HG03060 (cell line): ENCODE measurements at regions not wholly inside any gene's neighbourhood (a gene's known extent, or its start where the extent isn't known, plus 50 kb on each side); places are given as distances from the start of the nearest gene placed in this dataset.
"Not testable (repeated sequence)": the region's sequence is repeated elsewhere in the genome, so short reads cannot be mapped to it uniquely, and the experiment has no call there.

ENCODE experiments used
- ATAC-seq: cut with Tn5 transposase; IDR thresholded peaks from one replicate; pipeline ENCODE4 v1.9.1; 2021; ENCODE audit warnings: low read depth, moderate number of reproducible peaks; ENCODE audit not compliant: unreplicated experiment

DNA sequence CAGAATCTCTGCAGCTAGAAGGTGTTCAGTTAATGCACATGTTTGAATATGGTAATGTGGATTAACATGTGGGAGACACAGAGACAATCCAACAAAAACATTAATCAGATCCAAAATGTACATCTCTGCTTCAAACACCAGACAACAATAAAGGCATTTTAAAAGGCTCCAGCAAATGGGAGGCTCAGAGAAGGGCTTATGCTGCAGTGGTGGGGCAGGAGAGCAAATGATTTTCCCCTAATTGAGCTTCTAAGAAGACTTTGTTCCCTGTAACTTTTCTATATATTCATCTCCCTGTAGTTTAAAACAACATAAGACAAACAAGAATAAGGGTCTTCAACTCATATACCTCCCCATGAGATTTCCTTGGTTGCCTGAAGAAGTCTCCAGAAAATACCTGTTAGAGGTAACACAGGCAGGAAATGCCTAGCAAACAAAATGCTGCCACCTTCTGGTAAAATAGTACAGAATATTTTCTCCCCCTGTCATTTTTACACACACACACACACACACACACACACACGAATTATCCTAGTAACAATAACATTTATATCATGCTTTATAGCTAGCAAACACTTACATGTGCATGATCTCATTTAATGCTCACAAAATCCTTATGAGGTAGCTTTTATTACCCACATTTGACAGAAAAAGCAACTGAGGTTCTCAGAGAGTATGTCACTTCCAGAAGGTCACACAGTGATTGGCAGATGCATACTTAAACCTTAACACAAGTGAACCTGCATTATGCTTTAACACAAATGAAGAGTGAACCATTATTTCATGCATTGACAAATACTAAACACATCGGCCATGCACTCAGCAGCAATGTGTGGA lies 123.4 kb upstream of the MB21D2 start:
- no peak for ATAC-seq

DNA sequence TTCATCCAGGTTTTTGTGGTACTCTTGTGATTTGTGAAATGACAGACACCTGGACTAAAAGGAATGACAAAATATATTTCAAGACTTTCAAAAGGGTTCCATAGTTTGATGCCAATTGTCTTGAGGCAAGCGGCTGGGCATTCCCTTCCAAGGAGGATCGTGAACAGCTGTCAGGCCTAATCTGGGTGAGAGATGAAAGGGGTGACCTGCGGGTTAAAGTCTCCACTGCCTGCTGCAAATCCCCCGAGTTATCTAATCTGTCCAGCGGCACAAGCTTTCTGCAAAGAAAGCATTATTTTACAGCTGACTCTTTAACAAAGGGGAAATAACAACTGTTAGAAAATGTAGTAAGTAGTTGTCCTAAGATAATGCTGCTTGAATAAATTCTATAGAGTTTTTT lies 128.7 kb upstream of the MB21D2 start:
- no peak for ATAC-seq

DNA sequence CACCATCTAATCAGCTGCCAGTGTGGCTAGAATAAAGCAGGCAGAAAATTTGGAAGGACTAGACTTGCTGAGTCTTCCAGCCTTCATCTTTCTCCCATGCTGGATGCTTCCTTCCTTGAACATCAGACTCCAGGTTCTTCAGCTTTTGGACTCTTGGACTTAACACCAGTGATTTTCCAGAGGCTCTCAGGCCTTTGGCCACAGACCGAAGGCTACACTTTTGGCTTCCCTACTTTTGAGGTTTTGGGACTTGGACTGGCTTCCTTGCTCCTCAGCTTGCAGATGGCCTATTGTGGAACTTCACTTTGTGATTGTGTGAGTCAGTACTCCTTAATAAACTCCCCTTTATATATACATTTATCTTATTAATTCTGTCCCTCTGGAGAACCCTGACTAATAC lies 129.8 kb upstream of the MB21D2 start:
- not testable (repeated sequence) for ATAC-seq

DNA sequence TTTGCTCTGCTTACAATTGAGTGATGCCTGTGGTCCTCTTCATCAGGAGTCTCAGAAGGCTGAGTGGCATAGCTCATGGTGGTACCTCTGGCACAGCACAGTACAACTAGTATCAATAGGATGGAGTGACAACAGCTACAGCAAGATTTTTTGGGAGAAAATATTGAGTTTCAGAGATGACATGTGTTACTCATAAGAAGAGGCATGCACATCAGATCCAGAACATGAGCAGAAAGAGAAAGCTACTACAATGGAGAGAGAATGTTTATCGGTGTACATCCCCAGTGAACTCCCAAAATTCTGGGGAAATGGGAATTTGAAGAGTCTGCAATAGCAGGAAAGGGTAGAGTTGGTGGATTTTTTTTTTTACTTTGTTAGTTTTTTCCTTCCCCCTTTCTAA lies 130.5 kb upstream of the MB21D2 start:
- no peak for ATAC-seq

DNA sequence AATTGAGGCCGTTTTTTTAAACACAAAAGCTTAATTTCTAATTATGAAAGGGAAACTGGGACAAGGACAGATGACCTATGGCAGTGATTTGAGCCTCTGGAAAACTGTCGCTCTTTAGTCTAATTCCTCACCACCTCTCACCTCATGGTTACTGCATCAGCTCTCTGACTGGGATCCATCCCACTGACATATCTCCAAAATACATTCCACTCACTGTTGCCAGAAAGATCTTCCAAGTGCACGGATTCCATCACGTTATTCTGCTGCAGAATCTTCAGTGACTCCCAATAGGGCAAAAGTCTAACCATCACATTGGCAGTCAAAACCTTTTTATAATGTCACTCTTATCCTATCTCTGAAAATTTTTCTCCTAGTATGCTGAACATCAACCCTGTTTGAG lies 132.3 kb upstream of the MB21D2 start:
- ATAC-seq = no peak

DNA sequence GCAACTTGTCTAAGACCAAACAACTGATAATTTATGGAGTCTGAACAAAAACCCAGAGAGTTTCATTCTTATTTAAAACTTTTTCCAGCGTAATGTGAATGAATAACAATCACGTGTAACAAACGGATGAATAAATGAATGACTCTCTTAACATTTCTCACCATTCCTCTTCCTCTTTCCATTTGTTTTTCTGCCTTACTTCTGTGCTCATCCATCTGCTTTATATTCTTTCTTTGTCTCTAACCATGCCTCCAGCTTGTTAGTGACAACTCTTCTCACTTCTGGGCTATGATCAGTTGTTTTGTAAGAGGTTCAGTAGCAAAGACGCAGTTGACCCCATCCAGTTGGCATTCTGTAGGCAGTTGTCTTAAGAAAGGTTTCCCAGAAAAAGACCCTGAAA lies 133.7 kb upstream of the MB21D2 start:
- no peak for ATAC-seq

DNA sequence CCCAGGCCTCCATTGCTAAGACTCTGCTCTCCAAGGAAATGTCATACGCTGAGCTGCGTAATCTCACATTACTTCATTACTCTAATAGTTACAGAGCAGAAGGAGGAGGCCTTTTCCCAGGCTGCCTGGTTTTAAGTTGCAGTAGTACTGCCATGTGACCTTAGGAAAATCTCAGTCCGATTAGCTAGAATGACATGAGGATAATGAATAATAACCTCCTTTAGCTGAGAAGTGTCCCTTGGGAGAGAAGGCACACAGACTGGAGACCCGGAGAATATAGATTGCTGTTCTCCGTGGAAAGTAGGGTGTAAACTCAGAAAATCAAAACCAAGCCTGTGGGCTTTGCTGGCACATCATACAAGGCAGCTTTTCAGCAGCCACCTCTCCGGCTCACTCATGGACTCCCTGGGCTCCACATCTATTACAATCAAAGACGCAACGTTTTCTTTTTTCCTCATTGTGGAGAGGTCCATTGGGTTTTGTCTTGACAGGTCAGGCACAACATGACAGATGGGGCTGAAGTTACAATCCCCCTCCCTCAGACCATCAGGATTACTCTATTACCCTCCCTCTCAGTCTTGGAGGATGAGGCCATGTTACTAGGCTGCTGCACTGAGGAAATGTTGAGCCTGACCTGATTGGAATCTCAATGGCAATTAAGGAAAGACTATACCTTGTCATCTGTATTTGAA lies 134.8 kb upstream of the MB21D2 start:
- no peak for ATAC-seq

DNA sequence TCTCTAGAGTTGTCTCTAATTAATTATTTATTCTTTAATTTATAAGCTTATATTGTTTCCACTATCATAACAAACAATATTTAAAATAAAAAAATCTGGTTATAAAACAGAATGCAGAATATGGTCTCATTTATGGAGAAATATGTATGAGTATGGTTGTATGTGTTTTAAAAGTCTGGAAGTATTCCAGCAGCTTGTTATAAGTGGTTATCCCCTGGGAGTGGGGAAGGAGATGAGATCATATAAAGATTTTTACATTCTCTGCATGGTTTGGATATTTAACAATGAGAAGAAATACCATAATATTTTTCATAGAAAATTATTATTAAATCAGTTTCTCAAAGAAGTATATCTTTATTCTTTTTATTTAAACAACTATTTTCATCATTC lies 135.4 kb upstream of the MB21D2 start:
- ATAC-seq = no peak

DNA sequence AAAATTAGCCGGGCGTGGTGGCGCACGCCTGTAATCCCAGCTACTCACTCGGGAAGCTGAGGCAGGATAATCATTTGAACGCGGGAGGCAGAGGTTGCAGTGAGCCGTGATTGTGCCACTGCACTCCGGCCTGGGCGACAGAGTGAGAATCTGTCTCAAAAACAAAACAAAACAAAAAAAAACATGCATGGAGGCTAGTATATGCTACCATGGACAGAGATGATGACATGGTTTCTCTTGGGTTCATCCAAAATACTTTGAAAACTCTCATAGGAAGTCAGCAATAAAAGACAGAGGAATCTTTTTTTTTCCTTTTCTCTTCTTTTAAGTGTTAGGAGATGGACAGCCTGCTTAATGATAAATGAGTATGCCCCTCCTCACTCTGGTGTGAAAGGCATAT lies 137.7 kb upstream of the MB21D2 start:
- ATAC-seq = no peak

DNA sequence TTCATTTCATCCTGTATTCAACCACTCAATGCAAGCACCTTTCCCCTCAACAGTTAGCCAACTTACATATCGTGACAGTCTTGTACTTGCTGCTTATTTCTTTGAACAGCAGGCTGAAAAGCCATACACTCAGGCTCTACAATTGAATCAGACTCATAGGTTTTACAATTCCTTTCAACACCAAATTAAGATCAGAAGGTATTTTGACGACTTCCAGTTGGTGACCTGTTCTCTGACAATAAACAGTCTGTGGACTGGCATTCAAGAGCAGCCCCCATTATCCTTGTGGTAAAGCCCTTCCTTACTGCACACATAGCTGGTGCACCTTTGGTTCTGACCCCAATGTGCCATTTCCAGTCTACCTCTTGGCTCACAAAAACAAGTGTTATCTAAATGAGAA lies 140.0 kb upstream of the MB21D2 start:
- no peak for ATAC-seq

DNA sequence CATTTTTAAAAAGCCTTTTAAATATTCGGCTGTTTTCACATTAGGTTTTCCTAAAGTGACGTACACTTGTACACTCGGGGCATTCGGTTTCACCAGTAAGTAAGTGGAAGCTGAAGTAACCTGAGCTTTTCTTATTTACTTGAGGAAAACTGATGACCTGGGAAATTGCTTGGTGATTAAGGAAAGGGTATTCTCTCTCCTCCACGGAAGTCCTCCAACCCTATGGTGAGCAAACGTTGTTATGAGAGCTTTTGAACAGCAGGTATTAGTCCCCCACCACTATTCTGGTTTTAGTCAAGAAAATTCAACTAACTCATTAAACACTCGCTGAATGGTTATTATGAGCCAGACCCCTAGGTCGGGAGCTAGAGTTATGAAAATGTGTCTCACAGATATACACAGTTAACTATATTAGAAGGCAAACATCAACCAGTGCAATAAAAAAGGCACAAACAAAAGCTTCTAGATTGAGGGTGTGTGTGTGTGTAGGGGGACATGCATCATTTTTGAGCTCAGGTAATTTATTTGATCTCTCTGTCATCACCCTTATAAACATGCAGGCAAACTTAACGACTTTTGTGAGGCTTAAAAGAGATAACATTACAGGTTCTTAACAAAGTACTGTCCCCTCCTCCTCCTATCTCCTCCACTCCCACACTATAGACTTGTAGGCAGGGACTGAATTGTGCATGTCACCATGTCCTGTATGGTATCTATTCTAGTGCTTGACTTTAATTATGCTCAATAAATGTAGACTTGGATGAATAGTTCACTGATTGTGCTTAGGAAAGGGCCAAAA lies 143.3 kb upstream of the MB21D2 start:
- ATAC-seq = no peak

DNA sequence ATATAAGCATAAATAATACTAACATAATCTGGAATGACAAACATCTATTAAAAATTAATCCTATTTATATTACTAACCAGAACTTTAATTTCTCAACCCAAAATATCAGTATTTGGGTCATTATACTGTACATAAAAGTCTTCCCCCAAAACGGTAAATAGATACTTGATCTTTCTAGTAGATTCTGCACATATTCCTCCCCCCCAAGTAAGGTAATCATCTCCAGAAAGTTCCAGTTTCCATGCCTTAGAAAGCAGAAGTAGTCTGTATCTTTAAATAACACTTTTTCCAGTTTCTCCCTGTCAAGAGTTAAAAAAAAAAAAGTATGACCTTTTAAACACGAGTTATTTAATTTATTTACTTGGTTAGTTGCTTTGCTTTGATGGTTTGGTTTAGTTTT lies 150.7 kb upstream of the MB21D2 start:
- ATAC-seq = no peak

DNA sequence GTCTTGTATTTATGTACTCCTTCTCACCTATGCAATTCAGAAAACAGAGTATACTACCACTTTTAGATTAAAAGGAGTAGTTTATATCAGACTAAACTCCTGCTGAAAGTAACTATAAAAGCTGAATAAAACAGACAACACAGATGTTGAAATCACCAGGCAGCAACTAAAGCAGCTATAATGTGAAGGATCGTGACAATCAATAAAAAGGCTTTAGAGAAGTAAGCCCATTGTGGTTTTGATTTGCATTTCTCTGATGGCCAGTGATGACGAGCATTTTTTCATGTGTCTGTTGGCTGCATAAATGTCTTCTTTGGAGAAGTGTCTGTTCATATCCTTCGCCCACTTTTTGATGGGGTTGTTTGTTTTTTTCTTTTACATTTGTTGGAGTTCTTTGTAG lies 152.1 kb upstream of the MB21D2 start:
- not testable (repeated sequence) for ATAC-seq

DNA sequence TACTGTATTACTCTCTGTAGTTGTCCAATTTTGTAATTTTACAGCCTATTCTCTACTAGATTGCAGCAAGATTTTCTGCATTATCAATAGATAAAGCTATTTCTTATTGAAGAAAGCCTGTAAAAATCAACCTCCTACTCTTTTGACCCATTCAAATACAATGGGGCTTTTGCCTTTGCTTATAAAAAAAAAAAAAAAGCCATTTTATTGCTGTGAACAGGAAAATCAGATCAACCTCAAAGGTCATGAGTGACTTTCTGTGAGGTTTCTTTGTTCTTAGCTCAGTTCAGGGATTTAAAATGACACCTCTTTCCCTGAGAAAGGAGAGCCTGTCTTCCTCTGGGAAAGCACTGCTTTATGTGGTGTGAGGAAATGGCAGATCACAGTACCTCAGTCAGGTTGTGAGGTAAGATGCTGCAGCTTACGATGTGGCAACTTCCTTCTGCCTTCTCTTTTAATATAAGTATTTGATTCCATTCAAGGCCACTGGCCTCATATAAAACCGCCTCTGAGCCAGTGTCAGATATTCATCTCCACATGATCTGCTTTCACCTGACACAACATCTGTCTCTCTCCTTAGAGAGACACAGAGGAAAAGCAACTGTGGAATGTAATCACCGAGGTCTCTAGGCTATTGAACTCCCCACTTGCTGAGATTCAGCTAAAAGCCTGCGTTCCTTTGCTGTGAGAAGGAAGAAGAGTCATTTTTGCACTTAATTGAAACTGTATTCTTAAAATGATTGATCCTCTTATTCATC lies 161.5 kb upstream of the MB21D2 start:
- ATAC-seq = no peak

DNA sequence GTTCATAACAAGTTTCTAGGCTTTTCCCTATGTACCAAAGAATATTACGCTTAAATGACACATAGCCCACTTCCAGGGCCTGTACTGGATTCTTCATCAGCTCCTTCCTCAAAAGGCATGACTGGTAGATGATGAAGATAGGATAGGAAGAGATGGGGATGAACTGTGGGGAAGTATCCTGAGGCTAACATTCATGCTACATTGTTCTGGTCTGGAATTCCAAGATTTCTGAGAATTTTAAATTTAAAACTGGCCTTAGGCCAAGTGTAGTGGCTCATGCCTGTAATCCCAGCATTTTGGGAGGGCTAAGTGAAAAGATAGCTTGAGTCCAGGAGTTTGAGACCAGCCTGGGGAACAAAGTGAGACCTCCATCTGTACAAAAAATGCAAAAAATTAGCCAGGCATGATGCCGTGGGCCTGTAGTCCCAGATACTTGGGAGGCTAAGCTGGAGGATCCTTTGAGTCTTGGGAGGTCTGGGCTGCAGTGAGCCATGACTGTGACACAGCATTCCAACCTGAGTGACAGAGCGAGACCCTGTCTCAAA lies 160.1 kb upstream of the PLAAT1 start:
- no peak for ATAC-seq

DNA sequence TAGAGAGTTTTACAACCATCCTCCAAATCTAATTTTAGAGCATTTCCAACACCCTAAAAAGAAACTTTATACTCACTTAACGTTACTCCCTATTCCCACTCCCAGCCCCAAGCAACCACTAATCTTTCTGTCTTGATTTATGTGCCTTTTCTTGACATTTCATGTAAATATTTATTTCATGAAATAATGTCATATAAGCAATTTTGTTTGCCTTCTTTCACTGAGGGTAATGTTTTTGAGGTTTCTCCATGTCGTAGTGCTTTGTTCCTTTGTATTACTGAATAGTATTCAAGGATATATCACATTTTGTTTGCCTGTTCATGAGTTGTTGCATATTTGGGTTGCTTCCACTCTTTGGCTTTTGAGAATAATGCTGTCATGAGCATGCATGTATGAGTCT lies 155.4 kb upstream of the PLAAT1 start:
- ATAC-seq = no peak

DNA sequence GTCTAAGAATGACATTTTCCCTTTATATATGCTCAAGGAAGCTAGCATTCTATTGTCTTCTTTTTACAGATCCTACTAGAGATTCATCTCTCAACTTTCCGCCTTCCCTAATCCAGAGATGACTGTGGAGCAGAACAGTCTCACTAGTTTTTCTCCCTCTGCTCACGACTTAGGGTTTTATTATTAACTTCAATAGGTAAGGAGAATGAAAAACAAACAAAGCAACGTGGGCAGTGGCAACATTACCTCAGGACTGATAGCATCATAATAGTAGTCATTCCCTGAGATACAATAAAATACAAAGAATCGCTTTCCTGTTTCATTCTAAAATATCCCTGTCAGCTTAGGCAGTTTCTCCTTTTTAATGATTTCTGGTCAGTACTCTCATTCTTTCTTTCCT lies 154.3 kb upstream of the PLAAT1 start:
- ATAC-seq = no peak

DNA sequence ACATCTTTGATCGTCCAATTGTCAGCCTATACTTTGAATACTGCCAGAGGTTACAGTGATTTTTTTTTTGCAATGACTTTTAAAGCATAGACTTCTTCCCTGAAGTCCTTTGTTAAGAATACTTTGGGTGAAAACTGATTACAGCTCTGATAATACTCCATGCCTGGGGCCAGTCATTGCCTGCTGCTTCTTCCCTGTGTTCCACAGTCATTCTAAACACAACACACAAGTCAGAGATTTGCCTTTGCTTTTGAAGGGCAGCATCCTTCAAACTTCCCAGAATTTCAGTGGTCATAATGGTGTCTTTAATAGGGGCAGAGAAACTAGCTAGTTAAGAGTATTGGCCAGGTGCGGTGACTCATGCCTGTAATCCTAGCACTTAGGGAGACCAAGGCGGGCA lies 153.7 kb upstream of the PLAAT1 start:
- no peak for ATAC-seq

DNA sequence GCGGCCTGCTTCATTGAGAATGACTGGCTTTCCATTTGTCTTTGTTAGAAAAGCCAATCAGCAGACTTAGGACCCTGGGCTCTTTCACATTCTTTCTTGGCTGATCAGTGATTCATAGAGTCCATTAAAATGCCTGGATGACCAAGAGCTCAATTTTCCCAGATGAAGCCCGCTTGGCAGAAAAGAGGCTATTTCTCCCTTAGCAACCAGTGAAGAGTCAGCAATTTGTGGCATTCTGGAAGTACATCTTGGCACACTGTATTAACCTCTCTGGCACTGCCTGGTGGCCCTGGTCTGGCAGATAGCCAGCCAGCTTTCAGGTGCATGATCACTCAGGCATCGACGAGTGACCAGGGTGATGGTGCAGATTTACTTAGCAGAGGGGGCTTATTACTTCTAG lies 145.7 kb upstream of the PLAAT1 start:
- no peak for ATAC-seq

DNA sequence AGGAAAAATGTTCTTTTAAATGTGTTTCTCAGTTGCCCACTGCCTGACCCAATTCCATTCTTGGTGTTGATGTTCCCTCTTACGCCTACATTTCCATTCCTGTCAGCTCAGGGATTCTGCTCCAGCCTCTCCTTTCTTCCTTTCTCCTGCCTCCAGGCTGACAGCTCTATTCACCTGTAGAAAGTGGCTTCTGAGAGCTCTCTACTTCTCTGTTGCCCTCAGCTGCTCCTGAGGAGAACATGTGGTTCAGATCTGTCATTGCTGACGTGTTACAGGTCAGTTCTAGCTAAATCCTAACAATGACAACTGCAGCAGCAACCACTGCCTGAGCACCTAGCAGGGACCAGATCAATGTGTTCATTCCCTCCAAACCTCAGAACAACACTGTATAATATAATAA lies 144.9 kb upstream of the PLAAT1 start:
- no peak for ATAC-seq
